NB4 (cell line): ENCODE measurements at regions not wholly inside any gene's neighbourhood (a gene's known extent, or its start where the extent isn't known, plus 50 kb on each side); places are given as distances from the start of the nearest gene placed in this dataset.

ENCODE experiments used
- CTCF ChIP-seq: IDR thresholded peaks from one replicate; pipeline ENCODE4 v1.5.1; 2012; ENCODE audit warnings: low read depth, low read length
- MYC ChIP-seq: IDR thresholded peaks from 2 replicates; pipeline ENCODE4 v1.6.1; 2011; ENCODE audit warnings: low read depth, low read length
- POLR2A ChIP-seq: IDR thresholded peaks from 2 replicates; pipeline ENCODE4 v1.6.1; 2011; ENCODE audit warnings: mild to moderate bottlenecking; ENCODE audit not compliant: insufficient read length; ENCODE audit errors: extremely low read depth
- TF ChIP-seq, protein P1 (sequence below): IDR thresholded peaks from 2 replicates; pipeline ENCODE4 v1.6.1; 2011; ENCODE audit warnings: low read depth, low read length

GRCh38 chr9:109846776-109847175, 66.8 kb downstream of the PALM2AKAP2 start:
- TF ChIP-seq POLR2A (no peak), CTCF (no peak), MYC (no peak)
- TF ChIP-seq, protein P1, sequence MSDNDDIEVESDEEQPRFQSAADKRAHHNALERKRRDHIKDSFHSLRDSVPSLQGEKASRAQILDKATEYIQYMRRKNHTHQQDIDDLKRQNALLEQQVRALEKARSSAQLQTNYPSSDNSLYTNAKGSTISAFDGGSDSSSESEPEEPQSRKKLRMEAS = no peak
